ENCODE measurements at regions not wholly inside any gene's neighbourhood (a gene's known extent, or its start where the extent isn't known, plus 50 kb on each side); places are given as distances from the start of the nearest gene placed in this dataset.

DNA sequence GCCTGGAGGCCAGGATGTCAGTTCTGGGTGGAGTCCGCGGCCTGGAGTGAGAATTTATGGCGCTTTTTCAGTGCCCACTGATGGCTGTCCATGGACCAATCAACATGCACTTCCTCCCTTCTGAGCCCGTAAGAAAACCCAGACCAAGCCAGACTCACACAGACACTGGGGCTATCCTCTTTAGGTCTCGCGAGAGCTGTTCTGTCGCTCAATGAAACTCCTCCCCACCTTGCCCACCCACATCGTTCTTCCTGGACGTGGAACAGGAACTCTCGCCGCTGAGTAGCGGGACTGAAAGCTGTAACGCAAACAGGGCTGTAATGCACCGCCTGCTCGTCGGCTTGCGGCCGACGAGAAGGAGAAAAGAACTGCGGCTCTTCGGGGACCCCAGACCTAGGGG, 833.0 kb upstream of the CADM2 start:
- ATAC-seq (no peak), DNase-seq (no peak)
- H3K9me3 ChIP-seq = peaks cover 0 to 7% (median 0%) of the 10 kb centered on the region in 12 donors
- H3K27me3 ChIP-seq = no peaks in the 10 kb centered on the region
- no peak for TF ChIP-seq POLR2A (IDR thresholded peaks at IDR 0.05)
- TF ChIP-seq, protein P1, sequence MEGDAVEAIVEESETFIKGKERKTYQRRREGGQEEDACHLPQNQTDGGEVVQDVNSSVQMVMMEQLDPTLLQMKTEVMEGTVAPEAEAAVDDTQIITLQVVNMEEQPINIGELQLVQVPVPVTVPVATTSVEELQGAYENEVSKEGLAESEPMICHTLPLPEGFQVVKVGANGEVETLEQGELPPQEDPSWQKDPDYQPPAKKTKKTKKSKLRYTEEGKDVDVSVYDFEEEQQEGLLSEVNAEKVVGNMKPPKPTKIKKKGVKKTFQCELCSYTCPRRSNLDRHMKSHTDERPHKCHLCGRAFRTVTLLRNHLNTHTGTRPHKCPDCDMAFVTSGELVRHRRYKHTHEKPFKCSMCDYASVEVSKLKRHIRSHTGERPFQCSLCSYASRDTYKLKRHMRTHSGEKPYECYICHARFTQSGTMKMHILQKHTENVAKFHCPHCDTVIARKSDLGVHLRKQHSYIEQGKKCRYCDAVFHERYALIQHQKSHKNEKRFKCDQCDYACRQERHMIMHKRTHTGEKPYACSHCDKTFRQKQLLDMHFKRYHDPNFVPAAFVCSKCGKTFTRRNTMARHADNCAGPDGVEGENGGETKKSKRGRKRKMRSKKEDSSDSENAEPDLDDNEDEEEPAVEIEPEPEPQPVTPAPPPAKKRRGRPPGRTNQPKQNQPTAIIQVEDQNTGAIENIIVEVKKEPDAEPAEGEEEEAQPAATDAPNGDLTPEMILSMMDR (IDR thresholded peaks at IDR 0.05) = no peak
- H3K4me3 ChIP-seq = no peak overlapping the region
- no peaks in the 10 kb centered on the region for H3K36me3 ChIP-seq
- no peaks in the 10 kb centered on the region for H3K4me1 ChIP-seq
- WGBS, 4 donors = 94 to 97% (median 95%) methylated on average over 19 to 21 of the region's 21 CpGs
- H3K27ac ChIP-seq = no peak overlapping the region
- intact Hi-C loops (cut with DNase I) = no loop called here

- Histone ChIP-seq H3K27me3 (no peaks in the 10 kb centered on the region), H3K4me1 (no peaks in the 10 kb centered on the region), H3K9me3 (peaks cover 0 to 7% (median 0%) of the 10 kb centered on the region in 12 donors), H3K27ac (no peak overlapping the region), H3K4me3 (no peak overlapping the region), H3K36me3 (no peaks in the 10 kb centered on the region)
- DNase-seq (peak in 1 of 5 donors; percentile 32), ATAC-seq (no peak)
- 95 to 98% (median 96%) methylated on average over 15 to 16 of the region's 16 CpGs for WGBS, 4 donors
- TF ChIP-seq POLR2A (IDR thresholded peaks at IDR 0.05) = no peak
- TF ChIP-seq, protein P1 (IDR thresholded peaks at IDR 0.05) = no peak
- intact Hi-C loops (cut with DNase I) = no loop called here
Observed at GRCh38 chr3:84126160-84126559, 832.6 kb upstream of the CADM2 start.

DNA sequence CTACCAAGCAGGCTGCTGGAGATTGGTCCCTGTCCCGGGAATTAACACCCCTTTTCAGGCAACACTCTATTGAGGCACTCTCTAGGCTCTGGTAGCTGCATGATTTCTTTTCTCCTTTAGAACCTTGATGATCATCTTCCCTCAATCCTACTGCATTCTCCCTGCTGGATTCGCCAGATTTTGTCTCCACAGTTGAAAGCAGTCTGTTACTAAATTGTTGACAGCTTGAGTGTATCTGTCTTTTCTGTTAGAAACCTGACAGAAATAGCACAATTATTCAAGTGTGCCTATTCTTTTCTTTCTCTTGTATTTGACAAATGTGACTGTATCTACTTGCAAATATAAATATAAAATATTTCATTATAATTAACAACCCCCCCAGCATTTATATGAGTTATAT, 830.8 kb upstream of the CADM2 start:
- H3K27ac ChIP-seq = no peak overlapping the region
- H3K36me3 ChIP-seq = no peaks in the 10 kb centered on the region
- H3K4me1 ChIP-seq = no peaks in the 10 kb centered on the region
- 54 to 68% (median 64%) methylated on average over 2 of the region's 2 CpGs for WGBS, 4 donors
- no peak overlapping the region for H3K4me3 ChIP-seq
- intact Hi-C loops (cut with DNase I) = no loop called here
- ATAC-seq = no peak
- no peaks in the 10 kb centered on the region for H3K27me3 ChIP-seq
- no peak for DNase-seq
- peaks cover 0 to 7% (median 0%) of the 10 kb centered on the region in 12 donors for H3K9me3 ChIP-seq
- no peak for TF ChIP-seq POLR2A (IDR thresholded peaks at IDR 0.05)
- TF ChIP-seq, protein P1 (IDR thresholded peaks at IDR 0.05) = no peak

DNA sequence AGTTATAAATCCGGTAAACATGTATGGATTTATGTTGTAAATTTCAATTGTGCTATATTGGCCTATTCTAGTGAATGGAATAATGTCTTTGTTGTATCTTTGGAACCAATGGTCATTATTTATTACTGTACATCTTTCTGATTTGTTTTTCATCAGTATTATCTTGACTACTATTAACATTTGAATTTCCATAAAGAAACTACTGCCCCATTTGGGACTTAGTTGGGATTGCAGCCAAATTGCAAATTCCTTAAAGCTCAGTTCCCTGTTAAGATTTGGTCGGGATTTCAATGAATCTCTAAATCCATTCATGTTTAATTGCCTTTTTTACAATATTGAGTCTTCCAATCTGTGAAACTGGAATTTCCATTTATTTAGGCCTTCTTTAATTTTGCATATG, 822.4 kb upstream of the CADM2 start:
- intact Hi-C loops (cut with DNase I) = no loop called here
- ATAC-seq (no peak), DNase-seq (no peak)
- WGBS, 4 donors = 45 to 72% (median 64%) methylated on average over 2 of the region's 2 CpGs
- Histone ChIP-seq H3K4me1 (no peaks in the 10 kb centered on the region), H3K4me3 (no peak overlapping the region), H3K36me3 (no peaks in the 10 kb centered on the region), H3K27me3 (no peaks in the 10 kb centered on the region), H3K27ac (no peak overlapping the region), H3K9me3 (no peaks in the 10 kb centered on the region)
- TF ChIP-seq POLR2A (IDR thresholded peaks at IDR 0.05) = no peak
- TF ChIP-seq, protein P1 (IDR thresholded peaks at IDR 0.05) = no peak
